Subcutaneous abdominal adipose tissue (tissue), 5 donors: ENCODE measurements at regions not wholly inside any gene's neighbourhood (a gene's known extent, or its start where the extent isn't known, plus 50 kb on each side); places are given as distances from the start of the nearest gene placed in this dataset.
A peak's percentile ranks its signal among the peaks of the same experiment; 100 is the strongest.

ENCODE experiments used
- H3K27ac ChIP-seq: one replicate; pipeline ENCODE4 v1.7.0; 2013; ENCODE audit warnings: low read depth, mild to moderate bottlenecking, inconsistent platforms, low read length, moderate library complexity
- H3K27me3 ChIP-seq, 5 donors: one replicate each; pipeline ENCODE4 v1.7.0; 2013; ENCODE audit warnings: low read length in 5 of 5, inconsistent platforms in 1 of 5; ENCODE audit not compliant: control insufficient read depth in 5 of 5, insufficient read depth in 4 of 5
- H3K36me3 ChIP-seq, 5 donors: one replicate each; pipeline ENCODE4 v1.7.0; 2013; ENCODE audit warnings: low read length in 5 of 5; ENCODE audit not compliant: control insufficient read depth in 5 of 5, insufficient read depth in 5 of 5
- H3K4me1 ChIP-seq, 5 donors: one replicate each; pipeline ENCODE4 v1.7.0; 2013; ENCODE audit warnings: low read length in 5 of 5, mild to moderate bottlenecking in 3 of 5, moderate library complexity in 1 of 5; ENCODE audit not compliant: control insufficient read depth in 5 of 5, insufficient read depth in 5 of 5
- H3K4me3 ChIP-seq, 5 donors: one replicate each; pipeline ENCODE4 v1.7.0; 2013; ENCODE audit warnings: low read length in 5 of 5, low read depth in 1 of 5
- H3K9ac ChIP-seq, 5 donors: one replicate each; pipeline ENCODE4 v1.7.0; 2013; ENCODE audit warnings: low read length in 5 of 5, mild to moderate bottlenecking in 4 of 5, moderate library complexity in 3 of 5
- H3K9me3 ChIP-seq, 5 donors: one replicate each; pipeline ENCODE4 v1.7.0; 2013; ENCODE audit warnings: low read length in 5 of 5; ENCODE audit not compliant: control insufficient read depth in 5 of 5
- donor health status: healthy.
- donor health status: healthy.
- donor health status: healthy.
- donor health status: healthy.
- donor health status: healthy.

GRCh38 chr2:236973343-236973980 is 112.2 kb upstream of the COPS8 start:
- H3K9me3 ChIP-seq, result no peaks in the 10 kb centered on the region
- H3K27ac ChIP-seq, result peak overlapping the region; percentile 25
- peaks cover 0 to 6% (median 0%) of the 10 kb centered on the region in 5 donors for H3K27me3 ChIP-seq
- no peak overlapping the region for H3K9ac ChIP-seq
- no peak overlapping the region for H3K4me3 ChIP-seq
- H3K4me1 ChIP-seq, result peaks cover 2 to 40% (median 9%) of the 10 kb centered on the region in 5 donors
- no peaks in the 10 kb centered on the region for H3K36me3 ChIP-seq

GRCh38 chr2:236974148-236974547 is 111.5 kb upstream of the COPS8 start:
- H3K4me3 ChIP-seq, result no peak overlapping the region
- no peaks in the 10 kb centered on the region for H3K9me3 ChIP-seq
- H3K27ac ChIP-seq, result no peak overlapping the region
- H3K27me3 ChIP-seq, result peaks cover 0 to 6% (median 0%) of the 10 kb centered on the region in 5 donors
- H3K9ac ChIP-seq, result no peak overlapping the region
- H3K4me1 ChIP-seq, result peaks cover 2 to 35% (median 9%) of the 10 kb centered on the region in 5 donors
- no peaks in the 10 kb centered on the region for H3K36me3 ChIP-seq

GRCh38 chr2:236974752-236975151 is 110.9 kb upstream of the COPS8 start:
- Histone ChIP-seq H3K4me1 (peaks cover 2 to 35% (median 9%) of the 10 kb centered on the region in 5 donors), H3K36me3 (no peaks in the 10 kb centered on the region), H3K27me3 (peaks cover 0 to 6% (median 0%) of the 10 kb centered on the region in 5 donors), H3K4me3 (no peak overlapping the region), H3K9me3 (no peaks in the 10 kb centered on the region), H3K9ac (no peak overlapping the region), H3K27ac (no peak overlapping the region)

- Histone ChIP-seq H3K9ac (no peak overlapping the region), H3K36me3 (no peaks in the 10 kb centered on the region), H3K4me3 (no peak overlapping the region), H3K27me3 (peaks cover 0 to 6% (median 0%) of the 10 kb centered on the region in 5 donors), H3K27ac (no peak overlapping the region), H3K4me1 (peaks cover 2 to 31% (median 9%) of the 10 kb centered on the region in 5 donors), H3K9me3 (no peaks in the 10 kb centered on the region)
Measured at GRCh38 chr2:236975766-236976165, 109.9 kb upstream of the COPS8 start.

GRCh38 chr2:236976266-236977062 is 109.2 kb upstream of the COPS8 start:
- peaks cover 0 to 6% (median 0%) of the 10 kb centered on the region in 5 donors for H3K27me3 ChIP-seq

DNA sequence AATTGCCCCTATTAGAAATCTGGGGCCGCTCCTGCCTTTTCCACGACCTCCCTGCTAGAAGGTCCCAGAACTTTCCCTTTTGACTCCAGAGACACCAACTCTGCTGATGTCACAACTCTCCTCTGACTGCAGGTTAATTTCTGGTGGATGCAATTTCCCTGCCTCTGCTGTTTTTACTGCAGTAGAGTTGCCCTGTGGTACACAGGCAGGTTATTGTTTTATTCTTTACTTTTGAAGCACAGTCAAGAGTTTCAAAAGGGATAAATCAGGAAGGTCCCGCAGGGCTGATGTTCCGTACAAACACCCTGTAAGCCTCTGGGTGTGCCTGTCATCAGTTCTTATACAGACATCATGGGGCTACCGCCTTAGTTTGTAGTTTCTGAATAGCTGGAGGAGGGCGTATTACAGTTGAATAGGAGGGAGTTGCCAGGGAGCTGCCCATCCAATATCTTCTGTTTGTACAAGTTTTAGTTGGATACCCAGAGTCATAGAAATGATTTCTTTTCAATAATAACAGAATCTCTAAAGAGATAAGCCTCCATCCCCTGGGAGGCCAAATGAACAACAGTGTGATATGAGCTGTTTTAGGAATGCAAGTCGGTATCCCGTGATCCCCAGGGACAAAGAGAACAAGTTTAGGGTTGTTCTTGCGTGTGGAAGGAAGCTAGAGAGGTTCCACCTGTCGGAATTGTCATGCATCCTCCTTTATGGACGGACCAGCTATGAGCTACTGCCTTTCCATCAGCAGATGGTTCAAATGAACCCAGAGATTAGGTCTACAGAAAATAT is 108.4 kb upstream of the COPS8 start:
- Histone ChIP-seq H3K4me3 (no peak overlapping the region), H3K27me3 (peaks cover 0 to 5% (median 0%) of the 10 kb centered on the region in 5 donors), H3K4me1 (peaks cover 0 to 16% (median 4%) of the 10 kb centered on the region in 5 donors), H3K27ac (no peak overlapping the region), H3K36me3 (no peaks in the 10 kb centered on the region), H3K9ac (no peak overlapping the region), H3K9me3 (peaks cover 0 to 1% (median under 1%) of the 10 kb centered on the region in 5 donors)

More at GRCh38 chr2:236976266-236977062, 109.2 kb upstream of the COPS8 start:
- H3K36me3 ChIP-seq, result no peaks in the 10 kb centered on the region
- H3K4me3 ChIP-seq, result no peak overlapping the region
- H3K9ac ChIP-seq, result no peak overlapping the region
- H3K4me1 ChIP-seq, result peaks cover 0 to 24% (median 4%) of the 10 kb centered on the region in 5 donors
- H3K27ac ChIP-seq, result no peak overlapping the region
- H3K9me3 ChIP-seq, result no peaks in the 10 kb centered on the region

GRCh38 chr2:236977852-236978398 is 107.8 kb upstream of the COPS8 start:
- Histone ChIP-seq H3K27me3 (peaks cover 0 to 5% (median 0%) of the 10 kb centered on the region in 5 donors), H3K36me3 (no peaks in the 10 kb centered on the region), H3K4me1 (peaks cover 0 to 10% (median 4%) of the 10 kb centered on the region in 5 donors), H3K4me3 (no peak overlapping the region), H3K9ac (no peak overlapping the region), H3K9me3 (peaks cover under 1 to 8% (median 7%) of the 10 kb centered on the region in 5 donors), H3K27ac (no peak overlapping the region)

GRCh38 chr2:236979664-236980063 is 106.0 kb upstream of the COPS8 start:
- peaks cover 0 to 5% (median 0%) of the 10 kb centered on the region in 5 donors for H3K27me3 ChIP-seq
- no peaks in the 10 kb centered on the region for H3K36me3 ChIP-seq
- H3K9me3 ChIP-seq, result peaks cover 4 to 19% (median 12%) of the 10 kb centered on the region in 5 donors
- H3K4me3 ChIP-seq, result no peak overlapping the region
- no peak overlapping the region for H3K9ac ChIP-seq
- no peak overlapping the region for H3K27ac ChIP-seq
- H3K4me1 ChIP-seq, result no peaks in the 10 kb centered on the region

- H3K36me3 ChIP-seq, result no peaks in the 10 kb centered on the region
- no peak overlapping the region for H3K4me3 ChIP-seq
- H3K27me3 ChIP-seq, result no peaks in the 10 kb centered on the region
- H3K9me3 ChIP-seq, result peaks cover 4 to 19% (median 12%) of the 10 kb centered on the region in 5 donors
- no peak overlapping the region for H3K27ac ChIP-seq
- no peak overlapping the region for H3K9ac ChIP-seq
- no peaks in the 10 kb centered on the region for H3K4me1 ChIP-seq
Measured at GRCh38 chr2:236980961-236981360, 104.7 kb upstream of the COPS8 start.
